ENCODE measurements at regions not wholly inside any gene's neighbourhood (a gene's known extent, or its start where the extent isn't known, plus 50 kb on each side); places are given as distances from the start of the nearest gene placed in this dataset.

GRCh38 chr3:68057637-68058320 is 403.4 kb upstream of the SUCLG2 start:
- TF ChIP-seq CTCF (IDR thresholded peaks at IDR 0.05) (no peak), POLR2A (IDR thresholded peaks at IDR 0.05) (no peak)
